ENCODE measurements at regions not wholly inside any gene's neighbourhood (a gene's known extent, or its start where the extent isn't known, plus 50 kb on each side); places are given as distances from the start of the nearest gene placed in this dataset.

- Mint-ChIP-seq H3K4me1 (ENCODE audit: insufficient read depth, unreplicated experiment) (no peaks in the 10 kb centered on the region), H3K27ac (ENCODE audit: low read depth, unreplicated experiment) (no peak overlapping the region), H3K36me3 (ENCODE audit: insufficient read depth, unreplicated experiment) (peaks cover 5% of the 10 kb centered on the region), H3K4me3 (ENCODE audit: unreplicated experiment) (no peak overlapping the region), H3K9me3 (ENCODE audit: unreplicated experiment) (peaks cover 12% of the 10 kb centered on the region), H3K27me3 (ENCODE audit: insufficient read depth, unreplicated experiment) (no peaks in the 10 kb centered on the region)
- no TSS peak for BruUV-seq (replicated peaks)
- POLR2A ChIA-PET = interaction anchor here (0.6 to 0.7 kb wide), 2 partner anchors 90 to 1432 kb away, joined by 3 read pairs; no protein-coding TSS in a partner anchor
- TF ChIP-seq, protein P1, sequence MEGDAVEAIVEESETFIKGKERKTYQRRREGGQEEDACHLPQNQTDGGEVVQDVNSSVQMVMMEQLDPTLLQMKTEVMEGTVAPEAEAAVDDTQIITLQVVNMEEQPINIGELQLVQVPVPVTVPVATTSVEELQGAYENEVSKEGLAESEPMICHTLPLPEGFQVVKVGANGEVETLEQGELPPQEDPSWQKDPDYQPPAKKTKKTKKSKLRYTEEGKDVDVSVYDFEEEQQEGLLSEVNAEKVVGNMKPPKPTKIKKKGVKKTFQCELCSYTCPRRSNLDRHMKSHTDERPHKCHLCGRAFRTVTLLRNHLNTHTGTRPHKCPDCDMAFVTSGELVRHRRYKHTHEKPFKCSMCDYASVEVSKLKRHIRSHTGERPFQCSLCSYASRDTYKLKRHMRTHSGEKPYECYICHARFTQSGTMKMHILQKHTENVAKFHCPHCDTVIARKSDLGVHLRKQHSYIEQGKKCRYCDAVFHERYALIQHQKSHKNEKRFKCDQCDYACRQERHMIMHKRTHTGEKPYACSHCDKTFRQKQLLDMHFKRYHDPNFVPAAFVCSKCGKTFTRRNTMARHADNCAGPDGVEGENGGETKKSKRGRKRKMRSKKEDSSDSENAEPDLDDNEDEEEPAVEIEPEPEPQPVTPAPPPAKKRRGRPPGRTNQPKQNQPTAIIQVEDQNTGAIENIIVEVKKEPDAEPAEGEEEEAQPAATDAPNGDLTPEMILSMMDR (IDR thresholded peaks at IDR 0.05; ENCODE audit: unreplicated experiment) = no peak
- intact Hi-C loops (cut with micrococcal nuclease) = no loop called here
- no peak for DNase-seq (ENCODE audit: unreplicated experiment)
- CTCF ChIA-PET = interaction anchor here (0.7 kb wide), 1 partner anchor 833 kb away, joined by 3 read pairs; no protein-coding TSS in a partner anchor
Observed at GRCh38 chr17:13863436-13863835, 205.9 kb upstream of the COX10 start.

- no TSS peak for BruUV-seq (replicated peaks)
- Mint-ChIP-seq H3K4me3 (ENCODE audit: unreplicated experiment) (no peak overlapping the region), H3K27me3 (ENCODE audit: insufficient read depth, unreplicated experiment) (no peaks in the 10 kb centered on the region), H3K36me3 (ENCODE audit: insufficient read depth, unreplicated experiment) (peaks cover 5% of the 10 kb centered on the region), H3K4me1 (ENCODE audit: insufficient read depth, unreplicated experiment) (no peaks in the 10 kb centered on the region), H3K27ac (ENCODE audit: low read depth, unreplicated experiment) (no peak overlapping the region), H3K9me3 (ENCODE audit: unreplicated experiment) (peaks cover 12% of the 10 kb centered on the region)
- ChIA-PET POLR2A (interaction anchor here (0.9 kb wide), 1 partner anchor 406 kb away, joined by 3 read pairs; no protein-coding TSS in a partner anchor), CTCF (interaction anchor here (0.6 kb wide), 1 partner anchor 644 kb away, joined by 3 read pairs; no protein-coding TSS in a partner anchor)
- TF ChIP-seq, protein P1 (IDR thresholded peaks at IDR 0.05; ENCODE audit: unreplicated experiment) = no peak
- intact Hi-C loops (cut with micrococcal nuclease) = no loop called here
- DNase-seq (ENCODE audit: unreplicated experiment) = peak; percentile 32
Observed at GRCh38 chr17:13864521-13864920, 204.8 kb upstream of the COX10 start.

- DNase-seq (ENCODE audit: unreplicated experiment) = no peak
- Mint-ChIP-seq H3K4me1 (ENCODE audit: insufficient read depth, unreplicated experiment) (no peaks in the 10 kb centered on the region), H3K9me3 (ENCODE audit: unreplicated experiment) (peaks cover 12% of the 10 kb centered on the region), H3K36me3 (ENCODE audit: insufficient read depth, unreplicated experiment) (peaks cover 5% of the 10 kb centered on the region), H3K27ac (ENCODE audit: low read depth, unreplicated experiment) (no peak overlapping the region), H3K4me3 (ENCODE audit: unreplicated experiment) (no peak overlapping the region), H3K27me3 (ENCODE audit: insufficient read depth, unreplicated experiment) (no peaks in the 10 kb centered on the region)
- ChIA-PET POLR2A (interaction anchor here (0.7 kb wide), 1 partner anchor 731 kb away, joined by 3 read pairs; no protein-coding TSS in a partner anchor), CTCF (no interaction called here)
- TF ChIP-seq, protein P1 (IDR thresholded peaks at IDR 0.05; ENCODE audit: unreplicated experiment) = no peak
- intact Hi-C loops (cut with micrococcal nuclease) = no loop called here
- BruUV-seq (replicated peaks) = no TSS peak
Observed at GRCh38 chr17:13865650-13866049, 203.7 kb upstream of the COX10 start.

DNA sequence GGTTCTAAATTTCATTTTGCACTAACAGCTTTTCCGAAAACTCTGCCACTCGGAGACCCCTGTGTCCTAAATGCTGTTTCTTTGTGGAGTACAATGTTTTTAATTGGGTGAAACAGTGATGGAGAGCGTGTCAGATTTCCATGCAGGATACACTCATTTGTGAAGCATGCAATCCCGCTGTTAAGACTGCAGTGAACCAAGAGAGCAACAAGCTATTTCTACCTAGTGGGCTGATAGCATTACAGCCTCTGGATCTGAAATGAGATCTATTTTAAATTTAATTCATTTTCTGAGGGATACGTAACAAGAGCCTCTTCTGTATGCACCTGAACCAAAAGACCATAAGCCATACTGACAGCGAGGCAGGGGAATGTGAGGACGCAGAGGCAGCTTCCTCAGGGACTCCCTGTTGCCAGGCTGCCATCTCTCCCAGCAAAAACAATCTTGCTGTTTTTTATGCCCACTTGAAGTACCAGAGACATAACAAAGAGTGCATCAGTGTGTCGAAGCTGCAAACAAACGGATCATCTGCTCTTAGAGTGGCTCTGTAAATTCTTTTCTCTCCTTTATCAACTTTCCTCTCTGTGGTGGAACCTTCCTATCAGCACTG, 199.9 kb upstream of the COX10 start:
- TF ChIP-seq, protein P1 (IDR thresholded peaks at IDR 0.05; ENCODE audit: unreplicated experiment) = no peak
- no TSS peak for BruUV-seq (replicated peaks)
- intact Hi-C loops (cut with micrococcal nuclease) = no loop called here
- Mint-ChIP-seq H3K4me1 (ENCODE audit: insufficient read depth, unreplicated experiment) (no peaks in the 10 kb centered on the region), H3K27me3 (ENCODE audit: insufficient read depth, unreplicated experiment) (no peaks in the 10 kb centered on the region), H3K27ac (ENCODE audit: low read depth, unreplicated experiment) (no peak overlapping the region), H3K4me3 (ENCODE audit: unreplicated experiment) (no peak overlapping the region), H3K9me3 (ENCODE audit: unreplicated experiment) (peaks cover 12% of the 10 kb centered on the region), H3K36me3 (ENCODE audit: insufficient read depth, unreplicated experiment) (peaks cover 3% of the 10 kb centered on the region)
- no peak for DNase-seq (ENCODE audit: unreplicated experiment)
- POLR2A ChIA-PET = no interaction called here
- CTCF ChIA-PET = interaction anchor here (0.8 kb wide), 1 partner anchor 11 kb away, joined by 3 read pairs; no protein-coding TSS in a partner anchor

Data from MCF 10A (cell line).